ENCODE measurements at regions not wholly inside any gene's neighbourhood (a gene's known extent, or its start where the extent isn't known, plus 50 kb on each side); places are given as distances from the start of the nearest gene placed in this dataset.
"Not testable (repeated sequence)": the region's sequence is repeated elsewhere in the genome, so short reads cannot be mapped to it uniquely, and the experiment has no call there.

DNA sequence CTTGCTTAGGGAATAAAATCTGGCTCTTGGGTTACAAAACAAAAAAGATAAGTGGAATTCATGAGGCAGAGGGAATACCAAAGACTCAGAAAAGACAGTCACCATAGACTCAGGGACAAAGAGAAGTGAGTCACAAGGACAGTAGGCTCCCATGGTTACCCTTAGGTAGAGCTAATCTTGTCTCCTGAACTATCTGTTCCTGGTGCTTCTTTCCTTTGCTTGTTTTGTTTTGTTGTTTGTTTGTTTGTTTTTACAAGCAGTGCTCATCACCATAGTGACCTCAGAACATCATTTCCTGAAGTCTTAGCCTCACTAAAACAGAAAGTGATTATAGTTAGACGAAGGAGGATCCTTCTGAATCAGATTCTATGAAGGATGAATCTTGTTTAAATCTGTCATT lies 142.3 kb upstream of the SOX21 start:
- no peaks in the 10 kb centered on the region for H3K36me3 Mint-ChIP-seq
- H3K9me3 Mint-ChIP-seq, result peaks cover 2 to 3% of the 10 kb centered on the region in 2 donors
- no peaks in the 10 kb centered on the region for H3K9me3 ChIP-seq (ENCODE audit: control insufficient read depth, insufficient read depth, low read length)
- no peak overlapping the region for H3K4me3 Mint-ChIP-seq
- no peak overlapping the region for H3K4me3 ChIP-seq (ENCODE audit: low read length)
- no peak for DNase-seq
- no peaks in the 10 kb centered on the region for H3K36me3 ChIP-seq (ENCODE audit: control insufficient read depth, insufficient read depth, low read length)
- WGBS (ENCODE audit: insufficient coverage), result no CpG with 5 or more reads among the region's 1 CpG
- no peak for ATAC-seq
- intact Hi-C loops (cut with micrococcal nuclease), result no loop called here
- H3K4me1 ChIP-seq (ENCODE audit: control insufficient read depth, insufficient read depth, low read length), result no peaks in the 10 kb centered on the region
- H3K4me1 Mint-ChIP-seq, result peaks cover under 1 to 2% of the 10 kb centered on the region in 2 donors
- no peak overlapping the region for H3K27ac ChIP-seq (ENCODE audit: low read length)
- peaks cover 4 to 9% of the 10 kb centered on the region in 2 donors for H3K27me3 Mint-ChIP-seq (ENCODE audit: low read depth in 2 of 2)
- H3K27ac Mint-ChIP-seq, result no peak overlapping the region
- TF ChIP-seq CTCF (IDR thresholded peaks at IDR 0.05), result no peak
- H3K27me3 ChIP-seq (ENCODE audit: control insufficient read depth, insufficient read depth, low read length), result no peaks in the 10 kb centered on the region

DNA sequence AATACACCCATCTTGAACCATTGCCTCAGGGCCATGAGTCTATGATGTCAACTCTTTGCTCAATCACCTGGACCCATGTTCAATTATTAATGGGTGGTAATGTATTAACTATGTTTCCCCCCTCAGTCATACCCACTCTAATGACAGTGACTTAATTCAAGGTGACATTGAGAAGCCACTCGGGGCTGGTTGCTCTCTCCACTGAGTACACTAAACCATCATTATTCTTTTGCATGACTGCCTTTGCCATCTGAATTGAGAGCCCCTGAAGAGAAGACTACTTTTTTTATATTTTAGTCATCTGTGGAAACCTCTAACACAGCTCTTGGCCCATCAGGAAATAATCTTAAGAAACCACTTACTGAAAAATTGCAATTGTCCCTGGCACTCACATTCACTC lies 139.2 kb upstream of the SOX21 start:
- Mint-ChIP-seq H3K4me3 (no peak overlapping the region), H3K4me1 (no peaks in the 10 kb centered on the region), H3K27ac (no peak overlapping the region), H3K9me3 (peaks cover 3 to 4% of the 10 kb centered on the region in 2 donors), H3K27me3 (ENCODE audit: low read depth in 2 of 2) (peaks cover 6 to 9% of the 10 kb centered on the region in 2 donors), H3K36me3 (no peaks in the 10 kb centered on the region)
- Histone ChIP-seq H3K27ac (ENCODE audit: low read length) (no peak overlapping the region), H3K4me3 (ENCODE audit: low read length) (no peak overlapping the region), H3K36me3 (ENCODE audit: control insufficient read depth, insufficient read depth, low read length) (no peaks in the 10 kb centered on the region), H3K27me3 (ENCODE audit: control insufficient read depth, insufficient read depth, low read length) (no peaks in the 10 kb centered on the region), H3K4me1 (ENCODE audit: control insufficient read depth, insufficient read depth, low read length) (no peaks in the 10 kb centered on the region), H3K9me3 (ENCODE audit: control insufficient read depth, insufficient read depth, low read length) (no peaks in the 10 kb centered on the region)
- no peak for ATAC-seq
- no peak for TF ChIP-seq CTCF (IDR thresholded peaks at IDR 0.05)
- intact Hi-C loops (cut with micrococcal nuclease), result no loop called here
- WGBS (ENCODE audit: insufficient coverage), result 82% methylated on average over 1 of the region's 1 CpG
- no peak for DNase-seq

- no peak overlapping the region for H3K27ac ChIP-seq (ENCODE audit: low read length)
- Mint-ChIP-seq H3K27ac (no peak overlapping the region), H3K4me1 (no peaks in the 10 kb centered on the region), H3K9me3 (peaks cover 3 to 4% of the 10 kb centered on the region in 2 donors), H3K27me3 (ENCODE audit: low read depth in 2 of 2) (peaks cover 6 to 9% of the 10 kb centered on the region in 2 donors), H3K36me3 (no peaks in the 10 kb centered on the region), H3K4me3 (no peak overlapping the region)
- no CpG with 5 or more reads among the region's 1 CpG for WGBS (ENCODE audit: insufficient coverage)
- H3K4me1 ChIP-seq (ENCODE audit: control insufficient read depth, insufficient read depth, low read length), result no peaks in the 10 kb centered on the region
- intact Hi-C loops (cut with micrococcal nuclease), result no loop called here
- H3K4me3 ChIP-seq (ENCODE audit: low read length), result no peak overlapping the region
- ATAC-seq, result no peak
- no peak for TF ChIP-seq CTCF (IDR thresholded peaks at IDR 0.05)
- H3K36me3 ChIP-seq (ENCODE audit: control insufficient read depth, insufficient read depth, low read length), result no peaks in the 10 kb centered on the region
- no peaks in the 10 kb centered on the region for H3K27me3 ChIP-seq (ENCODE audit: control insufficient read depth, insufficient read depth, low read length)
- DNase-seq, result no peak
- H3K9me3 ChIP-seq (ENCODE audit: control insufficient read depth, insufficient read depth, low read length), result no peaks in the 10 kb centered on the region
Observed at GRCh38 chr13:94849254-94849653, 136.9 kb upstream of the SOX21 start.

DNA sequence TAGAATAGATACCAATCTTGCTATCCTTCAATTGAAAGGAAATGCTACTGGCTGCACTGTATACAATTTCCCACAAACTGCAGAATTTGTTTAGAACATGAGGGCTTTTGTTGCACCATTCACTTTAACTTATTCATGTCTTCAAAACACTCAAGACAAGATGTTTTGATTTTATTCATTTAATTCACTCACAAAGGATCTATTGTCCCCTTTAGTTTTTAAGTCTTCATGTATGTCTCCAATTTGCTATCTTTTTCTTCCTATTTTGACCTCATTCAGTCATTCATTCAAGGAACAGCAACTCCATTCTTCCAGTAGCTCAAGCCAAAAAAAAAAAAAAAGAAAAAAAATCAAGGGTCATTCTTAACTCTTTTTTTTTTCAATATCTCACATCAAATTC lies 130.6 kb upstream of the SOX21 start:
- Mint-ChIP-seq H3K9me3 (no peaks in the 10 kb centered on the region), H3K36me3 (no peaks in the 10 kb centered on the region), H3K27ac (no peak overlapping the region), H3K4me1 (no peaks in the 10 kb centered on the region), H3K4me3 (no peak overlapping the region), H3K27me3 (ENCODE audit: low read depth in 2 of 2) (peaks cover 0 to 2% of the 10 kb centered on the region in 2 donors)
- Histone ChIP-seq H3K9me3 (ENCODE audit: control insufficient read depth, insufficient read depth, low read length) (no peaks in the 10 kb centered on the region), H3K4me1 (ENCODE audit: control insufficient read depth, insufficient read depth, low read length) (no peaks in the 10 kb centered on the region), H3K27ac (ENCODE audit: low read length) (no peak overlapping the region), H3K36me3 (ENCODE audit: control insufficient read depth, insufficient read depth, low read length) (no peaks in the 10 kb centered on the region), H3K27me3 (ENCODE audit: control insufficient read depth, insufficient read depth, low read length) (no peaks in the 10 kb centered on the region), H3K4me3 (ENCODE audit: low read length) (no peak overlapping the region)
- intact Hi-C loops (cut with micrococcal nuclease), result no loop called here
- no peak for TF ChIP-seq CTCF (IDR thresholded peaks at IDR 0.05)
- DNase-seq (no peak), ATAC-seq (no peak)

DNA sequence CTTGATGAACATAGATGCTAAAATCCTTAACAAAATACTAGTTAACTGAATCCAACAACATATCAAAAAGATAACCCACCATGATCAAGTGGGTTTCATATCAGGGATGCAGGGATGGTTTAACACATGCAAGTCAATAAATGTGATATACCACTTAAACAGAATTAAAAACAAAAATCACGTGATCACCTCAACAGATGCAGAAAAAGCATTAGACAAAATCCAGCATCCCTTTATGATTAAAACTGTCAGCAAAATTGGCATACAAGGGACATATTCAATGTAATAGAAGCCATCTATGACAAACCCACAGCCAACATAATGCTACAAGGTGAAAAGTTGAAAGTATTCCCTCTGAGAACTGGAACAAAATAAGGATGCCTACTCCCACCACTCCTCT lies 124.7 kb upstream of the SOX21 start:
- H3K36me3 Mint-ChIP-seq; ATAC-seq; DNase-seq; H3K36me3 ChIP-seq (ENCODE audit: control insufficient read depth, insufficient read depth, low read length); H3K4me3 Mint-ChIP-seq; H3K4me1 Mint-ChIP-seq; H3K9me3 Mint-ChIP-seq; H3K27me3 Mint-ChIP-seq (ENCODE audit: low read depth in 2 of 2); H3K9me3 ChIP-seq (ENCODE audit: control insufficient read depth, insufficient read depth, low read length); H3K27ac ChIP-seq (ENCODE audit: low read length); H3K4me1 ChIP-seq (ENCODE audit: control insufficient read depth, insufficient read depth, low read length); intact Hi-C loops (cut with micrococcal nuclease); H3K27me3 ChIP-seq (ENCODE audit: control insufficient read depth, insufficient read depth, low read length); H3K27ac Mint-ChIP-seq; H3K4me3 ChIP-seq (ENCODE audit: low read length): not testable (repeated sequence)
- 78% methylated on average over 1 of the region's 1 CpG for WGBS (ENCODE audit: insufficient coverage)

All from natural killer cell (primary cell).